ENCODE measurements at regions not wholly inside any gene's neighbourhood (a gene's known extent, or its start where the extent isn't known, plus 50 kb on each side); places are given as distances from the start of the nearest gene placed in this dataset.
"Not testable (repeated sequence)": the region's sequence is repeated elsewhere in the genome, so short reads cannot be mapped to it uniquely, and the experiment has no call there.

GRCh38 chr13:18891242-18891641, 290.4 kb downstream of the TUBA3C start:
- H3K27ac ChIP-seq (ENCODE audit: control insufficient read depth, insufficient read depth); intact Hi-C loops (cut with micrococcal nuclease; ENCODE audit: unreplicated experiment); DNase-seq (ENCODE audit: low read depth, low spot score); ATAC-seq; SMC1A ChIA-PET (ENCODE audit: uncharacterized antibody, unreplicated experiment); H3K36me3 ChIP-seq (ENCODE audit: control insufficient read depth in 2 of 2, insufficient read depth in 2 of 2, low read length in 1 of 2); H3K27me3 ChIP-seq (replicated peaks in 1 of 2; ENCODE audit: control insufficient read depth in 2 of 2, insufficient read depth in 2 of 2, low read length in 1 of 2); H2AFZ ChIP-seq (ENCODE audit: control insufficient read depth, low read depth, low read length); in situ Hi-C loops (cut with MboI); POLR2A ChIA-PET; H3K4me3 ChIP-seq; CTCF ChIA-PET; H3K4me1 ChIP-seq (ENCODE audit: control insufficient read depth, insufficient read depth, low read length); H3K9ac ChIP-seq (ENCODE audit: control insufficient read depth, insufficient read depth, low read length); FAIRE-seq; H4K20me1 ChIP-seq (ENCODE audit: control insufficient read depth, insufficient read depth); H3K4me2 ChIP-seq (ENCODE audit: control insufficient read depth, insufficient read depth); H3K79me2 ChIP-seq (ENCODE audit: control insufficient read depth, insufficient read depth, low read length); BruUV-seq (replicated peaks); RAD21 ChIA-PET (ENCODE audit: unreplicated experiment); H3K9me3 ChIP-seq (replicated peaks; ENCODE audit: control insufficient read depth, insufficient read depth, low read length): not testable (repeated sequence)
- 6% methylated on average over 1 of the region's 1 CpG for WGBS (ENCODE audit: insufficient coverage, insufficient replicate concordance, low lambda C conversion rate, missing lambda C conversion rate)

- H3K36me3 ChIP-seq (ENCODE audit: control insufficient read depth in 2 of 2, insufficient read depth in 2 of 2, low read length in 1 of 2); intact Hi-C loops (cut with micrococcal nuclease; ENCODE audit: unreplicated experiment); FAIRE-seq; SMC1A ChIA-PET (ENCODE audit: uncharacterized antibody, unreplicated experiment); H3K4me1 ChIP-seq (ENCODE audit: control insufficient read depth, insufficient read depth, low read length); H3K27ac ChIP-seq (ENCODE audit: control insufficient read depth, insufficient read depth); BruUV-seq (replicated peaks); H3K9ac ChIP-seq (ENCODE audit: control insufficient read depth, insufficient read depth, low read length); H3K4me2 ChIP-seq (ENCODE audit: control insufficient read depth, insufficient read depth); H3K9me3 ChIP-seq (replicated peaks; ENCODE audit: control insufficient read depth, insufficient read depth, low read length); H4K20me1 ChIP-seq (ENCODE audit: control insufficient read depth, insufficient read depth); H3K79me2 ChIP-seq (ENCODE audit: control insufficient read depth, insufficient read depth, low read length); H2AFZ ChIP-seq (ENCODE audit: control insufficient read depth, low read depth, low read length); RAD21 ChIA-PET (ENCODE audit: unreplicated experiment); CTCF ChIA-PET; POLR2A ChIA-PET; DNase-seq (ENCODE audit: low read depth, low spot score); ATAC-seq; in situ Hi-C loops (cut with MboI); H3K27me3 ChIP-seq (replicated peaks in 1 of 2; ENCODE audit: control insufficient read depth in 2 of 2, insufficient read depth in 2 of 2, low read length in 1 of 2); H3K4me3 ChIP-seq: not testable (repeated sequence)
- WGBS (ENCODE audit: insufficient coverage, insufficient replicate concordance, low lambda C conversion rate, missing lambda C conversion rate) = 63% methylated on average over 16 of the region's 72 CpGs
Measured at GRCh38 chr13:18874875-18875789, 306.5 kb downstream of the TUBA3C start.

- SMC1A ChIA-PET (ENCODE audit: uncharacterized antibody, unreplicated experiment) = not testable (repeated sequence)
Measured at GRCh38 chr13:18870557-18870956, 311.1 kb downstream of the TUBA3C start.

GRCh38 chr13:18869365-18869764, 312.3 kb downstream of the TUBA3C start:
- H3K9ac ChIP-seq (ENCODE audit: control insufficient read depth, insufficient read depth, low read length); H3K36me3 ChIP-seq (ENCODE audit: control insufficient read depth in 2 of 2, insufficient read depth in 2 of 2, low read length in 1 of 2); H4K20me1 ChIP-seq (ENCODE audit: control insufficient read depth, insufficient read depth); FAIRE-seq; ATAC-seq; in situ Hi-C loops (cut with MboI); H3K4me3 ChIP-seq; CTCF ChIA-PET; SMC1A ChIA-PET (ENCODE audit: uncharacterized antibody, unreplicated experiment); H3K4me2 ChIP-seq (ENCODE audit: control insufficient read depth, insufficient read depth); intact Hi-C loops (cut with micrococcal nuclease; ENCODE audit: unreplicated experiment); H3K79me2 ChIP-seq (ENCODE audit: control insufficient read depth, insufficient read depth, low read length); H3K27ac ChIP-seq (ENCODE audit: control insufficient read depth, insufficient read depth); BruUV-seq (replicated peaks); H3K9me3 ChIP-seq (replicated peaks; ENCODE audit: control insufficient read depth, insufficient read depth, low read length); H3K4me1 ChIP-seq (ENCODE audit: control insufficient read depth, insufficient read depth, low read length); H2AFZ ChIP-seq (ENCODE audit: control insufficient read depth, low read depth, low read length); H3K27me3 ChIP-seq (replicated peaks in 1 of 2; ENCODE audit: control insufficient read depth in 2 of 2, insufficient read depth in 2 of 2, low read length in 1 of 2); DNase-seq (ENCODE audit: low read depth, low spot score); POLR2A ChIA-PET; RAD21 ChIA-PET (ENCODE audit: unreplicated experiment): not testable (repeated sequence)
- 29% methylated on average over 2 of the region's 2 CpGs for WGBS (ENCODE audit: insufficient coverage, insufficient replicate concordance, low lambda C conversion rate, missing lambda C conversion rate)

More at GRCh38 chr13:18870557-18870956, 311.1 kb downstream of the TUBA3C start:
- H3K4me3 ChIP-seq; CTCF ChIA-PET; BruUV-seq (replicated peaks); ATAC-seq; H3K9ac ChIP-seq (ENCODE audit: control insufficient read depth, insufficient read depth, low read length); H3K4me2 ChIP-seq (ENCODE audit: control insufficient read depth, insufficient read depth); H3K27me3 ChIP-seq (replicated peaks in 1 of 2; ENCODE audit: control insufficient read depth in 2 of 2, insufficient read depth in 2 of 2, low read length in 1 of 2); H3K79me2 ChIP-seq (ENCODE audit: control insufficient read depth, insufficient read depth, low read length); intact Hi-C loops (cut with micrococcal nuclease; ENCODE audit: unreplicated experiment); FAIRE-seq; DNase-seq (ENCODE audit: low read depth, low spot score); H3K27ac ChIP-seq (ENCODE audit: control insufficient read depth, insufficient read depth); H4K20me1 ChIP-seq (ENCODE audit: control insufficient read depth, insufficient read depth); RAD21 ChIA-PET (ENCODE audit: unreplicated experiment); in situ Hi-C loops (cut with MboI); H3K9me3 ChIP-seq (replicated peaks; ENCODE audit: control insufficient read depth, insufficient read depth, low read length); H3K36me3 ChIP-seq (ENCODE audit: control insufficient read depth in 2 of 2, insufficient read depth in 2 of 2, low read length in 1 of 2); POLR2A ChIA-PET; H2AFZ ChIP-seq (ENCODE audit: control insufficient read depth, low read depth, low read length); H3K4me1 ChIP-seq (ENCODE audit: control insufficient read depth, insufficient read depth, low read length): not testable (repeated sequence)
- 10% methylated on average over 4 of the region's 4 CpGs for WGBS (ENCODE audit: insufficient coverage, insufficient replicate concordance, low lambda C conversion rate, missing lambda C conversion rate)

Data from GM12878 (cell line).